ENCODE measurements at regions not wholly inside any gene's neighbourhood (a gene's known extent, or its start where the extent isn't known, plus 50 kb on each side); places are given as distances from the start of the nearest gene placed in this dataset.

- H3T11ph ChIP-seq (ENCODE audit: low read length): no peak overlapping the region
- no peak overlapping the region for H3K56ac ChIP-seq (ENCODE audit: insufficient read length, low read depth, low read length)
- H3K14ac ChIP-seq (ENCODE audit: insufficient read depth, low read length): no peak overlapping the region
- no peak overlapping the region for H3K4me2 ChIP-seq (ENCODE audit: insufficient read depth, insufficient read length, low read length)
- H3K4me3 Mint-ChIP-seq: no peak overlapping the region
- TF ChIP-seq CTCF (conservative IDR thresholded peaks at IDR 0.05): no peak
- no peaks in the 10 kb centered on the region for H3K9me3 ChIP-seq (ENCODE audit: control insufficient read depth, low read depth, low read length)
- no peaks in the 10 kb centered on the region for H3K4me1 Mint-ChIP-seq
- H2BK15ac ChIP-seq (ENCODE audit: low read depth, low read length): no peak overlapping the region
- H3K4ac ChIP-seq (ENCODE audit: low read depth, low read length): no peak overlapping the region
- H3K23ac ChIP-seq (ENCODE audit: insufficient read length, low read depth, low read length): no peak overlapping the region
- H3K79me2 ChIP-seq (ENCODE audit: insufficient read depth, low read length): no peaks in the 10 kb centered on the region
- no peak overlapping the region for H4K8ac ChIP-seq (replicated peaks; ENCODE audit: insufficient read length, low read depth, low read length)
- H2BK120ac ChIP-seq (ENCODE audit: low read depth, low read length, poor library complexity, severe bottlenecking): no peak overlapping the region
- H2AFZ ChIP-seq (ENCODE audit: low read length): no peak overlapping the region
- no peaks in the 10 kb centered on the region for H3K4me1 ChIP-seq (ENCODE audit: insufficient read depth, low read length)
- no peak overlapping the region for H3K9ac ChIP-seq (ENCODE audit: extremely low read depth, insufficient read length, low read length)
- H3K23me2 ChIP-seq (ENCODE audit: insufficient read length, low read depth, low read length, poor library complexity, severe bottlenecking): no peaks in the 10 kb centered on the region
- no peaks in the 10 kb centered on the region for H4K20me1 ChIP-seq (ENCODE audit: control insufficient read depth, insufficient read depth, insufficient read length)
- no peak overlapping the region for H4K5ac ChIP-seq (ENCODE audit: insufficient read length, low read depth, low read length)
- no peaks in the 10 kb centered on the region for H3K36me3 Mint-ChIP-seq (ENCODE audit: insufficient read depth in 1 of 3, low read depth in 3 of 3)
- no peak overlapping the region for H3K27ac Mint-ChIP-seq
- no peaks in the 10 kb centered on the region for H3K27me3 Mint-ChIP-seq (ENCODE audit: low read depth)
- no peaks in the 10 kb centered on the region for H3K9me3 Mint-ChIP-seq
- no peak overlapping the region for H2AK5ac ChIP-seq (ENCODE audit: insufficient read length, low read length)
- no CpG with 5 or more reads among the region's 3 CpGs for WGBS (ENCODE audit: extremely low coverage, insufficient read length, low lambda C conversion rate)
- no peak overlapping the region for H2BK20ac ChIP-seq (ENCODE audit: low read depth, low read length, poor library complexity, severe bottlenecking)
- H2BK12ac ChIP-seq (ENCODE audit: insufficient read length, low read depth, low read length): no peak overlapping the region
- no peak overlapping the region for H3K27ac ChIP-seq (ENCODE audit: insufficient read length, low read depth, low read length)
- no peak overlapping the region for H2BK5ac ChIP-seq (ENCODE audit: insufficient read length, low read length)
- no peak overlapping the region for H3K18ac ChIP-seq (ENCODE audit: insufficient read length, low read depth, low read length)
- no peak overlapping the region for H4K91ac ChIP-seq (ENCODE audit: insufficient read length, low read depth, low read length)
- no peaks in the 10 kb centered on the region for H3K79me1 ChIP-seq (ENCODE audit: insufficient read depth, low read depth, low read length, poor library complexity, severe bottlenecking)
- no peak for DNase-seq
- H3K27me3 ChIP-seq (ENCODE audit: insufficient read depth, low read length): no peaks in the 10 kb centered on the region
Measured at GRCh38 chr4:59869559-59869958, 1330.6 kb upstream of the ADGRL3 start.

Measured in H9 (cell line).